GM19025 (cell line): ENCODE measurements at regions not wholly inside any gene's neighbourhood (a gene's known extent, or its start where the extent isn't known, plus 50 kb on each side); places are given as distances from the start of the nearest gene placed in this dataset.

Experiments
- ATAC-seq: cut with Tn5 transposase; IDR thresholded peaks from one replicate; pipeline ENCODE4 v1.9.1; 2021; ENCODE audit warnings: mild to moderate bottlenecking, low read depth, moderate library complexity; ENCODE audit not compliant: unreplicated experiment

DNA sequence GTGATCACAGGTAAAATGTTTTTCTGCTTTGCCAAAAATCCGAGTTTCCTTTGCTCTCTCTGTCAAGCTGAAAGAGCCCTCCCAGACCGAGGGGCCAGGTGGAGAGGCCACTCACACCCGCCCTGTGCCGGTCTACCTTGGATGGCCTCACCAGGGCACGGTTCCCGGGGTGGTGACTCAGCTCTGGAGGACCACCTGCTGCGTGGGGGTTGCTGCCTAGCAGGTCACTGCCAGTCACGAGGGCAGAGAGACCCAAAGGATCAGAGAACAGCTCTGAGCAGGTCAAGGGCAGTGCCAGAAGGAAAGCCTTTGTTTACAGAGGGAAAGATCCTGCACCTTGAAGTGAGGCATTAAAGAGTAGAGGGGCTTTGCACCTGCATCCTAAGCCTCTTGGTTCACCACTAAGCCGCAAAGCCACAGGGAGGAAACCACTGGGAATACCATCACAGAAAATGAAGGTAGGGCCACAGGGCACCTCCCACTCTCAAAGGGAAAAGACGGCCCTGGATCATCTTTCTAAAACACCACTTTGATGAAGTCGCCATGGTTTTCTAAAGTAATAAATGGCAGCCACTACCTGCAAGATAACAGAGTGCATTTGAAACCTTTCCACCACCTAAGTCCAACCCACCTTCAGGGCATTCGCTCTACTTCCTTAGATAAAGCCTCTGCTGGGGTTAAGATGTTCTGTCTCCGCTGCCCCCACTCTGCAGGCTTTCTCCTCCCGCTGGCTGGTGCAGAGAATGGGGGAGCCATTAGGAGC, 160.3 kb upstream of the KLF14 start:
- ATAC-seq, result no peak

GRCh38 chr7:130894909-130895750, 161.1 kb upstream of the KLF14 start:
- no peak for ATAC-seq

DNA sequence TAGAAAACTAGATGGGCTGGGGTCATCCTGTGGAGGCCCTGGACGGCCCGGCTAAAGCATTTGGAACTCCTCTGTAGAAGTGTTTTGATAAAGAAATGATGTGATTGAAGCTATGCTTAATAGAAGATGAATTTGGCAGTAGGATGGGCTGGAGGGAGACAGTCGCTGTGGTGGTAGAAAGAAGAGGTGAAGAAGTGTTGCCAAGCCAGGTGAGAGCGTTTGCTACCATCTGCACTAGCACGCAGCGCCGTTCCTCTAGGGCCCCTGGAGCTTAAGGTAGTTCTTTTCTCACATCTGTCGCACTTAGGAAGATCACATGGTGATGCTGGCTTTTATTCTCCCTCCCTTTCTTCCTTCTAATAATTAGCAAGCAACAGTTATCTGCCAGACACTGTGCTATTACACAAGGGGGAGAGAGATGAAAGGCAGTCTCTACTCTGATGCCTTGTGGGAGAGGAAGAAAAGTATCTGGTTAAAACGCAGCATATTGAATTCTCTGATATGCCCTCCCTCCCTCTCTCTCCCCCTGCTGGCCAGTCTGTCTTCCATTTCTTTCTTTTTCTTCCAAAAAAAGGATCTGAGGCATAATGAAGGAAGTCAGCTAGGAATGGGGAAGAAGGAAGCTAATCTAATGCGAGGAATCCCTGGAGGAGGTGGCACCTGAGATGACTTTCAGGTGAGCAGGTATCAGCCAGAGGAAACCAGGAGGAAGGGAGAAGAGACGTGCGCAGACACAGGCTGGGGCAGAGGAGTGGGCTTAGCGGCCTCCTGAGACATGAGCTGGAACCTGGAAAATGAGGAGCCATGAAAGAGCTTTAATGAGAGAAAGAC, 162.3 kb upstream of the KLF14 start:
- no peak for ATAC-seq

DNA sequence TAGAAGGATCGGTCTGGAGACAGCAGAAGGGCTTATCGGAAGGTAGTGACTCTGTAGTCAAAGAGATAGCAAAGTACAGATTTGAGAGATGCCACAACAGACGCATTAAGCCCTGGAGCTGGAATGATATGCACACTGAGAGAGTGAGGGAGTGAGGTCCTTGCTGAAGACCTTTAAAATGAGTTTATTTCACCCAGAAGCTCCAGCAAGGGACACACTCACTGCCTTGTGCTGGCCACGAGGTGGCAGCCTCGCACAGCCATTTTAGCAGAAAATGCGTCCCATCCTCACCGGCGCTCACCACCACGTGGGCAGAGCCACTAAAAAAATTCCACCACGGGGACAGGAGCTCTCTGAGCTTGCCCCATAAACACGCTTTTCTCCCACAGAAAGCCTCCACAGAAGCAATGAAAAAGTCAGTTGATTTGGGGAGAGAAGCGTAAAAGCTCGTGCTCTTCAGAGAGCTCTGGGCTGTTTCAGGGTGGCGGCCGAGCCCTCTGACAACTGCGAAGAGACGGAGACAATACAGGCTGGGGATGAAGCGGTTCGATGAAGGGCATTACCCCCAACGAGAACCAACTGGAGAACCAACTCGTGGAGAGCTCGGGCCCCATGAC, 163.0 kb upstream of the KLF14 start:
- ATAC-seq, result no peak

DNA sequence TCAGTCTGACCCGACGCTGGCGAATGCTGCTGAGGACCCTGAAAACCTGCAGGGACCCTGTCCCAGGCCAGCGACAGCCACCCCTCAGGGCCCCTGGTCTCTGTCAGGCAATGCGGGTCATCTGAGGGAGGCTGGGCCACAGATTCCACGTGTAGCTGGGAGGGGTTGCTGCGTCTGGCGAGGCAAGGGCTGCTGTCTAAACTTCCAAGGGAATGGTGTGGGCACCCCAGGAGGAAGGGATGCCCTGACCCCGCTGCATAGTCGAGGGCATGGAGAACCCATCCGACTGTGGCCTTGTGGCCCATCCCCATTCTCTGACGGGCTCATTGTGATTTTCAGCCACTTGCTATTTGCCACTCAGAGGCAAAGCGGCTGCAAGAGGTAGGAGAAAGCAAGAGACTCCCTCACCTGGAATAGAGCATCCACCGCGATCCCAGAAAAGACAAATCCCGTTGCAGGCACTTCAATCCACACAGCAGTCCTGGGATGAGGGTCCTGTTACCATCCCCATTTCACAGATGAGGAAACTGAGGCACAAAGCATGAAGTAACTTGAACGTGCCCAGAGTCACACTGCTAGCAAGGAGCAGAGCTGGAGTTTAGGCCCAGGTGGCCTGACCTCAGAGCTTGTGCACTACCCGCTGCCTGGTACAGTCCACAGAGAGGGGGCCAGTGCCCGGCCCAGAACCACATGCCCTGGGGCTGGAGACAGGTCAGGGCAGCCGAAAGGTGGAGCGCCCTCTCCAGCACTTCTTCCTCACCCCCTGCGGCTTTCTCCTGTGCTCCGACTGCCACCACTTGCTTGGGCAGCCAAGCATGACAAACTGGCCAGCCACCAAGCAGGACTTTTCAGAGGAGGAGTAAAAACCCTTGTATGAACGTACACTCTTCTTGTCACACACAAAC, 163.8 kb upstream of the KLF14 start:
- ATAC-seq, result no peak

- no peak for ATAC-seq
These were observed 165.1 kb upstream of the KLF14 start for GRCh38 chr7:130899071-130899560.

- no peak for ATAC-seq
These were observed 165.8 kb upstream of the KLF14 start for GRCh38 chr7:130899638-130900401.

DNA sequence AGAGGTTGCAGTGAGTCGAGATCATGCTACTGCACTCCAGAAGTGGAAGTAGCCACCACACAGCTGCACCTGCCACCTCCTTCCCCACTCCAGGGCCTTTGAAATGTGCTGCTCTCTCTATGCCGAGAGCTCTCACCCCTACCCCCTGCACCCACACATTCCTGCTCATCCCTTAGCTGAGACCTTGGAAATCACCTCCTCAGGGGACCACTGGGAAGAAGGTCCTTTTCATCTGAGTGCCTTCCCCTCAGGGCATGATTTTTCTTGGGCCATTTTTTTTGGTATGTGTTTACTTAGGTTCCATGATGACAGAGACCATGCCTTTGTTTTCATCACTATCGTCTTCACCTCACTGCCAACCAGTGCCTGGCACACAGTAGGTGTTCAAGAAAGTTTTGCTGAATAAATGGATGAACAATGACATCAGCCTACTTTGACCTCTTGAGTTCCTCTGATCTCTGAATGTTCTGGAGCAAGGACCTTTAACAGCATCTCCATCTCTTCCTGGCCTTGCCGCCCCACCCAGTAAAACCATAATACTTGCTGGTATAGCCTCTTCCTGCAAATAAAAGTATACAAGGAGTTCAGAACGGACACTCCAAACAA, 166.6 kb upstream of the KLF14 start:
- no peak for ATAC-seq

GRCh38 chr7:130901209-130901783, 167.3 kb upstream of the KLF14 start:
- no peak for ATAC-seq

GRCh38 chr7:130902755-130903357, 168.8 kb upstream of the KLF14 start:
- ATAC-seq, result no peak

DNA sequence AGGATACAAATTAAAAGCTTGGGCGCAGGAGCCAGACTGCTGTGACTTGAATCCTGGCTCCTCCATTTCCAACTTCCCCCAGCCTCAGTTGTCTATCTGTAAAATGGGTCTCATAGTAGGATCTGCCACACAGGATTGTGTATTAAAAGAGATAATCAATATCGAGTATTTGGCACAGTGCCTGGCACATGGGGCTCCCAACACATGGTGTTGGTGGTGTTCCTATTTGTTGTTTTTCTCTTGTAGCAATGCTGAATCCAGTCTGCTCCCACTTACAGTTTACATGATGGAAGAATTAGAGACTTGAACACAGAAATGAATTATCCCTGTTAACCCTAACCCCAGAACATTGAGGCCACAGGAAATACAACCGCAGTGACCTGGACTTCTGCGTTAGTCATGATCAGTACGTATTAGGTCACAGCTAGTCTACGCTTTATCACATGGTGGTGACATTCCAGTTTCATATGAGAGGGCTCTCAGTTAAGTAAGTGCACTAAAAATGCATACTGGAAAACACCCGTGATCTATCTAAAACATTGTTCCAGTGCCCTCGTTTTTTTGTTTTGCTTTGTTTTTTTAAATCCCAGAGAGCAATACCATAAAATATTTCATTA, 169.5 kb upstream of the KLF14 start:
- ATAC-seq, result no peak

GRCh38 chr7:130904031-130904757, 170.2 kb upstream of the KLF14 start:
- ATAC-seq, result no peak

DNA sequence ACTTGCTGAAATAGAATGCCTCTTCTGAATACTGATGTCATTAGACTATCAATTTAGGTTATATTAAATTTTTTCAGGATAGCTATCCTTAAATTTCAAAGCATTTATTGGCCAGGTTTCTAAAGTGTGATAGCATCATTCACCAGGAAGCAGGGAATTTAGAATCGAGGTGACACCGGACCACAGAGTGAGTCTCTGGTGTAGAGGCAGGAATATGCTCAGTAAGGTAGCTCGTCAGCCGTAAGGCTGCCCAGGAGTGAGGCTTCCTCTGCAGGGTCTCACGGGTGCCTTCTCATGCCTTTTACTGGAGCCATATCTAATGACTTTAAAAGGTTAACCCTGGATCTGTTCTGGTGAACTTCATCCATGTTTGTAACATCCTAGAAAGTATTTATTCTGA, 170.8 kb upstream of the KLF14 start:
- no peak for ATAC-seq

DNA sequence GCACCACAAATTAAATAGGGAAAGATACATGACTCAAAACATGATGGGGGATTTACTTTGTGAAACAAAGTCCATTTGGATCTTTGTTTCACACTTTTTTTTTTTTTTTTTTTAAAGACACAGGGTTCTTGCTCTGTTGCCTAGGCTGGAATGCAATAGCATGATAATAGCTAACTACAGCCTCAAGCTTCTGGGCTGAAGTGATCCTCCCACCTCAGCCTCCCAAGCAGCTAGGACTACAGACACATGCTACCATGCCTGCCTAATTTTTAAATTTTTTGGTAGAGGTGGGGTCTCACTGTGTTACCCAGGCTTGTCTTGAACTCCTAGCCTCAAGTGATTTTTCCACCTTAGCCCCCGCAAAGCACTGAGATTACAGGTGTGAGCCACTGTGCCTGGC, 172.6 kb upstream of the KLF14 start:
- no peak for ATAC-seq

DNA sequence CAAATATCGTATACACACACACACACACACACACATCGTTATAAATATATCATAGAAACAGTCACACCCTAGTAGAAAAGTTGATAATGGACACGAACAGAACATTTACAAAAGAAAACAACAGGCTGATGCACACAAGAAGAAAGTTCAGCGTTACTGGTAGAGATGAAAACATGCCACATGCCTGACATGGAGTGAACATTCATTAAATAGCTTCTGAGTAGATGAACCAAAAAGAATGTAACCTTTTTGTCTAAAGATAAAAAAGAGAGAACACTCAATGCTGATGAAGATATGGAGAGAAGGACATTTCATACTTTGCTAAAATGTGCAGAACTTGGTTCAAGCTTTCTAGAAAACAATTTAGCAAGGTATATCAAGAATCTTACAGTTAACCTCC, 173.4 kb upstream of the KLF14 start:
- ATAC-seq, result no peak

- ATAC-seq, result no peak
These were observed 174.5 kb upstream of the KLF14 start for GRCh38 chr7:130908345-130909160.
